HAP-1 (cell line): ENCODE measurements at regions not wholly inside any gene's neighbourhood (a gene's known extent, or its start where the extent isn't known, plus 50 kb on each side); places are given as distances from the start of the nearest gene placed in this dataset.
A peak's percentile ranks its signal among the peaks of the same experiment; 100 is the strongest.
"Not testable (repeated sequence)": the region's sequence is repeated elsewhere in the genome, so short reads cannot be mapped to it uniquely, and the experiment has no call there.

Experiments used
- DNase-seq, 2 experiments: peaks; one replicate each; pipeline ENCODE4 v3.0.0-alpha.2; 2016 to 2020; ENCODE audit warnings: low spot score in 2 of 2
- H3K27me3 ChIP-seq: fragments of 250-450 bp; sonication (Bioruptor Pico); 2 replicates; pipeline ENCODE4 v1.5.1; 2020; ENCODE audit warnings: low read depth, mild to moderate bottlenecking, moderate library complexity
- H3K36me3 ChIP-seq: fragments of 250-450 bp; sonication (Bioruptor Pico); replicated peaks from 2 replicates; pipeline ENCODE4 v1.5.1; 2020; ENCODE audit warnings: mild to moderate bottlenecking
- H3K4me1 ChIP-seq: fragments of 250-450 bp; sonication (Bioruptor Pico); 2 replicates; pipeline ENCODE4 v1.5.1; 2020; ENCODE audit warnings: mild to moderate bottlenecking
- H3K4me3 ChIP-seq: fragments of 250-450 bp; sonication (Bioruptor Pico); 2 replicates; pipeline ENCODE4 v1.5.1; 2020; ENCODE audit warnings: mild to moderate bottlenecking, moderate library complexity
- H3K9me3 ChIP-seq: fragments of 250-450 bp; sonication (Bioruptor Pico); 2 replicates; pipeline ENCODE4 v1.5.1; 2020; ENCODE audit warnings: mild to moderate bottlenecking, moderate library complexity
- in situ Hi-C: fragments of 300-500 bp; cut with MboI; formaldehyde crosslinking; loops from 3 replicates; pipeline ENCODE4 v1.14.3; 2020; ENCODE audit warnings: low sequenced_read_pairs, inconsistent platforms, mixed read lengths

DNA sequence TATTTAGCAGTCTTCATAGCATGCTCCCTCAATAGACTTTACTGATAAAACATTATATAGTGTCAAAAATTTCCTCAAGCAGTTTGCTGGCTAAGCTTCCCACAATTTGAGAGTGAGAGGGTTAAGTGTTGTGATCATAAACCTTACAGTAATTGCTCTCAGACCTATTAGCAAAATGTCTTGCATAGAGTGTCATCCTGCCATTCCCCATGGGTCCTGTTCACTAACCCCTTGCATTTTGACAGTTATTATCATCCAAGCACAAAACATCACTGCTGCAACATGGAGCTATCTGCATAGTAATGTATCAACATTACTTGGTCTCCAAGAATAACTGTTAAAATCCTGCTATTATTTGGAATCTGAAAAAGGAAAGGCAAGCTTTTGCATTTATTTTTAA, 196.1 kb upstream of the GK2 start:
- no peaks in the 10 kb centered on the region for H3K9me3 ChIP-seq
- no peak for DNase-seq
- no peak overlapping the region for H3K4me3 ChIP-seq
- no peaks in the 10 kb centered on the region for H3K27me3 ChIP-seq
- no peaks in the 10 kb centered on the region for H3K4me1 ChIP-seq
- in situ Hi-C loops = no loop called here
- H3K36me3 ChIP-seq = no peaks in the 10 kb centered on the region

DNA sequence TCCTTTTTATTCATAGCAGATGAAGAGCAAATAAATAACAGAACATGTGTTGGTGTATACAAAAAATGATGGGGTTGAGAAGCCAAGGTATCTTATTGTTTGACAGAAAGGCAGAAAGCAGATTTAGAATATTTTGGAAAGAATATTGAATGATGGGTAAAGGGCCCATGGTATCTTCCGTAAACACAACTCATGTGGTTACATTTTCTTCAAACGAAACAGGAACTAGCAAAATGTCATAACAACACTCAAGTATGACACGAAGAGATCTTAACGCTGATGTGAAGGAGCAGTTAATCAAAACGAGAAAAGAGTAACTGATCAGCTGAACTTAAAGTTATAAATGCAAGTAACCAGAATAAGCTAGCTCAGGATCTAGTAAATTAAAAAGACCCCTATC, 195.7 kb upstream of the GK2 start:
- DNase-seq = no peak
- Histone ChIP-seq H3K9me3 (no peaks in the 10 kb centered on the region), H3K27me3 (no peaks in the 10 kb centered on the region), H3K4me3 (no peak overlapping the region), H3K36me3 (no peaks in the 10 kb centered on the region), H3K4me1 (no peaks in the 10 kb centered on the region)
- in situ Hi-C loops = no loop called here

DNA sequence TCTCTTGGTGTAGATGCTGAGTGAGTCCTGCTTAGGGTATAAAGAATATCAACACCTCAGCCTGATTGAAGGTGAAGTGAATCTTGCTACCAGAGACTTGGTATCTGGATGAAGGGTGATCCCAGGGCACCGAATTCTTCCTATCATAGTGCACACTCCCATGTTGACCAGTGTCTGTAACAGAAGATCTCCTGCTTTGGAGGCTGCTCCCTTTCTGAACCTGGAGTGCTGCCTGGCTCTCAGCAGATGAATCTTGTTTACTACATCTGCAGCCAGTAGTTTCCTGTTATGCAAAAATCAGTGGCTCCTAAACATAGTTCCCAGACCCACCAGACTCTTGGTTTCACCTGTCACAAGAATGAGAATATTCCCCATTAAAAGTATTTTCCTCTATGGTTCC, 191.7 kb upstream of the GK2 start:
- in situ Hi-C loops = no loop called here
- Histone ChIP-seq H3K4me3 (no peak overlapping the region), H3K36me3 (no peaks in the 10 kb centered on the region; the same call in 1 of the 2 replicates), H3K9me3 (no peaks in the 10 kb centered on the region), H3K4me1 (no peaks in the 10 kb centered on the region), H3K27me3 (0 out of 2 replicates have a peak, but pooled peaks cover 2% of the 10 kb centered on the region)
- DNase-seq = no peak

DNA sequence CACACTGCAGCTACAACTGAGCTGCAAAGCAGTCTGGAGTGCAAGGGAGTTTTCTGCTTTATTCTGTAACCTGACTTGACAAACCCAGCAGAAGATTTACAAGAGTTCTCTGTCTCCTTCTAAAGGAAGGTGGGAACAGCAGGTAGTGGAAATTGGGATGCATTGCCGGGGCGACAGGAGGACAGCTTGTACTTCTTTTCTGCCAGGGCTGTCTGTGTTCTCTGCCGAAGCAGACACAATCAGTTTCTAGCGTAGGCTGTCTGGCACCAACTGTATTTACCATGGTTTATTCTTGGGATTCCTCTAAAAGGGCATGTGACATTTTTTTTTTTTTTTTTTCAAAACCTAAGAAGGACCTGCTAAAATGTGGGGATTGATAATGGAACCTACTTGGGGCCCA, 190.8 kb upstream of the GK2 start:
- Histone ChIP-seq H3K36me3 (no peaks in the 10 kb centered on the region; the same call in 1 of the 2 replicates), H3K27me3 (0 out of 2 replicates have a peak, but pooled peaks cover 2% of the 10 kb centered on the region), H3K4me1 (no peaks in the 10 kb centered on the region), H3K9me3 (no peaks in the 10 kb centered on the region), H3K4me3 (no peak overlapping the region)
- in situ Hi-C loops = no loop called here
- no peak for DNase-seq

DNA sequence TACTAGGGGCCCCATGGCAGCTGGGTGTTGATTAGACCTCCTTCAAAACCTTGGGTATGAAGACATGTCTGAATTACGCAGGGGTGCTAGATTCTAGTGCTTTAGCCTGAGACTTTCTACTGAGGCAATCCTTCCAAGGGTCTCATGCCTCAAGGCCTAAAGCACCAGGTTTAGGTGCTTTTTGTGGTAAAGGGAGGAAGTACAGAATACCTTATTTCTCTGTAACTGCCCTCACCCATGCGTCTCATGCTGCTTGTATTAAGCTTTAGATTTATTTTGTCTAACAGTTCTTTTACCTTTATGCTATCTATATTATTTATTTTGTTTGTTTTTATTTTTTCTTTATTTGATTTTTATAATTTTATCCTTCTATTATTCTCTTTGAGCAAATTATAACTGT, 190.2 kb upstream of the GK2 start:
- Histone ChIP-seq H3K4me1 (no peaks in the 10 kb centered on the region), H3K9me3 (no peaks in the 10 kb centered on the region), H3K27me3 (0 out of 2 replicates have a peak, but pooled peaks cover 2% of the 10 kb centered on the region), H3K4me3 (no peak overlapping the region), H3K36me3 (no peaks in the 10 kb centered on the region; the same call in 1 of the 2 replicates)
- in situ Hi-C loops = no loop called here
- no peak for DNase-seq

DNA sequence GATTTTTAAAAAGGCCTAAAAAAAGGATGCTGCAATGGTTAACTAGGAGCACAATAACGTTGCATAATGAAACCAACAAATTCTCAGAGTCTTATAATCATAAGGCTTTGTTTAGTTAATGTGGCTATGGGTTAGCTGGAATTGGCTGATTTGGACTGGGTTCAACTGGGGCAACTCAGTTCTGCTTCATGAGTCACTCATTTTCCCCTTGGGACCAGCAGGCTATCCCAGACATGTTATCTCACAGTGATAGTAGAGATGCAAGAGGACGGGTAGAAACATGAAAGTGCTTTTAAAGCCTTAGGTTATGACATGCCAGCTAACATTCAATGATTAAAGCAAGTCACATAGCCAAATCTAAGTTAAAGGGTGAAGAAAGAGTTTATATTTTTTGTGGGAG, 189.2 kb upstream of the GK2 start:
- Histone ChIP-seq H3K9me3 (no peaks in the 10 kb centered on the region), H3K36me3 (no peaks in the 10 kb centered on the region; the same call in 1 of the 2 replicates), H3K4me1 (no peaks in the 10 kb centered on the region), H3K27me3 (0 out of 2 replicates have a peak, but pooled peaks cover 2% of the 10 kb centered on the region), H3K4me3 (no peak overlapping the region)
- in situ Hi-C loops = no loop called here
- no peak for DNase-seq

DNA sequence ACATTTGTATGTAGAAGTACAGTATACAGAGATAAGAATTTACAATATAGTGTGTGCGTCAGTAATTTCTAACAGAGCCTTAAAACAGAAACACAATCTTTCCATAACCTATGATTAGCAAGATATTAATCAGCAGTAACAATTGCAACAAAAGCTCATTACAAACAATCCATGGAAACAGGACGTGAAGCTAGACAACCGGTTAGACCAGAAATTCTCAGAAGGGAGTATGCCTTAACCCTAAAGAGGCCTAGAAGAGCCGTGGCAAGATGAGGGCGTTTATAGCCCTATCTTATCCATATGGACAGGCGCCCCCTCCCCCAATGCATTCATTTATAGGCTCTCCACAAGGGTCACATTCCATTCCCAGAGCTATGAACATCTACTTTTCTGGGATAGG, 184.2 kb upstream of the GK2 start:
- H3K4me3 ChIP-seq, DNase-seq, H3K9me3 ChIP-seq, H3K4me1 ChIP-seq, in situ Hi-C loops, H3K36me3 ChIP-seq, H3K27me3 ChIP-seq: not testable (repeated sequence)

DNA sequence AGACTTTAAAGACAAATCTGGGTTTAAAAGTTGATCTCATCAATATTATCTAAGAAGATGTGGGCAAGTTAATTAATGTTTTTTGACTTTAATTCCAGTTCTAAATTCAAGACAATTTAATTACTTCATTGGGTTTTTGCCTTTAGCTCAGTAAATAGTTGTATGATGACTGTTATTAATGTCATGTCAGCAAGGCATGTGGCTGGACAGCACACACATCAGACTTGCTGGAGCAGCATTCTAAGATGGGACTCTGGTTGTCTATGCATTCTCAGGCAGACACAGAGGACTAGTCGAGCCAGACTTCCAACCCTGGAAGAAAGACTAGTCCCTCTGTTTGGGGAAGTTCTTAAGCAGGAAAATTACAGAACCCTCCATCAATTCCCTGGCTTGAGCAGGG, 180.7 kb upstream of the GK2 start:
- in situ Hi-C loops = no loop called here
- Histone ChIP-seq H3K9me3 (no peaks in the 10 kb centered on the region), H3K27me3 (no peaks in the 10 kb centered on the region), H3K4me1 (no peaks in the 10 kb centered on the region), H3K4me3 (no peak overlapping the region), H3K36me3 (no peaks in the 10 kb centered on the region)
- DNase-seq = no peak

DNA sequence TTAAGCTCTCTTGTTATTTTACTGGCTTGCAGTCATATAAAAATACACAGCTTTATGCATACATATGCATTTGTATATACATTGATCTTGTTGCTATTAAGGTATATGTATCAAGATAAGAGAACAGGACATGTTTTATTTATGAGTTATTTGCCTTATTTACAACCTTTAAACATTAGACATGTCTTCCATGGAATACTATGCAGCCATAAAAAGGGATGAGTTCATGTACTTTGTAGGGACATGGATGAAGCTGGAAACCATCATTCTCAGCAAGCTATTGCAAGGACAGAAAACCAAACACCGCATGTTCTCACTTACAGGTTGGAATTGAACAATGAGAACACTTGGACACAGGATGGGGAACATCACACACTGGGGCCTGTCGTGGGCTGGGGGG, 179.2 kb upstream of the GK2 start:
- H3K9me3 ChIP-seq, H3K4me1 ChIP-seq, in situ Hi-C loops, DNase-seq, H3K4me3 ChIP-seq, H3K27me3 ChIP-seq, H3K36me3 ChIP-seq: not testable (repeated sequence)

DNA sequence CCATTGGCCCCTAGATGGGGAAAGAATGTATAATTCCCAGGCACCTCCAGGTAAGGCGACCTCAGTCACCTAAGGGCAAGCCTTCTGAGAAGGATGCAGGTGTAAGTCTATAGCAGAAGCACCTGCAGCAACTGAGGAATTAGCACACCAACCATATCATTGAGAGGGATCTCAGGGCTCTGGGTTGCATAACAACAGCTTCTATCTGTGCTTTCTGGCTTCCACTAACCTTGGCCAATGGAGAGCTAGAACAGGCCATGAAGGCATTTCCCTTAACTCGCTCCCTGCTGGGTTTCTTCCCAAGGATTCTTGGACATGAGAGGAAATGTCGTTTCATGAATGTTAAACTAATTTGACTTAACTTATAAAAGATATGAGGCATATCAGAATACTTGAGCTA, 177.8 kb upstream of the GK2 start:
- DNase-seq = no peak
- in situ Hi-C loops = no loop called here
- H3K4me3 ChIP-seq = no peak overlapping the region
- H3K9me3 ChIP-seq = no peaks in the 10 kb centered on the region
- no peaks in the 10 kb centered on the region for H3K27me3 ChIP-seq
- no peaks in the 10 kb centered on the region for H3K4me1 ChIP-seq
- no peaks in the 10 kb centered on the region for H3K36me3 ChIP-seq

DNA sequence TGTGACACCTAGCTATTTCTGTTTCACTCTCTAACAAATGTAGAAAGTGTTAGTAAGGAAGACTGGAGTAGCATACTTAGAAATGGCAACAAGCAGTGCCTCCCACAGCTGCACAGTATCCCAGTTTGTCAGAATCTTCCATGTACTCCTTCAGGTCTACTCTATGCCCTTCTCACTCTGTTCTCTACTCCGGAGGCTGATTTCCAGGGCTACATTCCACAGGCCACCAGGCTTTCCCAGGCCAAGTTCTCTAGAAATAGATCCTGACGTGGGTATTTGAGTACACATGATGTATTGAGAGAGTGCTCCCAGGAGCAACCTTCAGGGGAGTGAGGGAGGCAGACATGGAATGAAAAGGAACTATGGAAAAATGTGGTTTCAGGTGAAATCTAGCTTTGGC, 177.3 kb upstream of the GK2 start:
- in situ Hi-C loops = no loop called here
- no peak for DNase-seq
- H3K4me3 ChIP-seq = no peak overlapping the region

DNA sequence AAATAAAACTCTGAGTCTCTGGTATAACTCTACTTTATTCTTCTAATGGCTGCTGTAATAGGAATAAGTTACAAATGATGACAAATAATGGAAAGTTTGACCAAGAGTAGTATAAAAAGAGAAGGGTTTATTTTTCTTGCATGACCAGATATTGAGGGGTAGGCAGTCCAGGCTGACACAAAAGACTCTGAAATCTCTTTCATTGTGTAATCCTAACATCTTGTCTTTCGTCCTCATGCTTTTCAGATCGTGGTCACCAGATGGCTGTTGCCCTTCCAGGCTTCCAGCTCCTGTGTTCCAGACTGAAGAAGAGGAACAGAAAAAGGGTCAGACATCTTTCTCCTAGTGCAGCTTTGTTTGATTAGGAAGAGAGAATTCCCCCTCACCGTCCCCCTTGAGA, 176.9 kb upstream of the GK2 start:
- Histone ChIP-seq H3K36me3 (no peaks in the 10 kb centered on the region), H3K9me3 (no peaks in the 10 kb centered on the region), H3K27me3 (no peaks in the 10 kb centered on the region), H3K4me1 (no peaks in the 10 kb centered on the region), H3K4me3 (no peak overlapping the region)
- in situ Hi-C loops = no loop called here
- no peak for DNase-seq

More for the DNA sequence above, 177.3 kb upstream of the GK2 start:
- H3K27me3 ChIP-seq = no peaks in the 10 kb centered on the region
- no peaks in the 10 kb centered on the region for H3K36me3 ChIP-seq
- no peaks in the 10 kb centered on the region for H3K4me1 ChIP-seq
- H3K9me3 ChIP-seq = no peaks in the 10 kb centered on the region

DNA sequence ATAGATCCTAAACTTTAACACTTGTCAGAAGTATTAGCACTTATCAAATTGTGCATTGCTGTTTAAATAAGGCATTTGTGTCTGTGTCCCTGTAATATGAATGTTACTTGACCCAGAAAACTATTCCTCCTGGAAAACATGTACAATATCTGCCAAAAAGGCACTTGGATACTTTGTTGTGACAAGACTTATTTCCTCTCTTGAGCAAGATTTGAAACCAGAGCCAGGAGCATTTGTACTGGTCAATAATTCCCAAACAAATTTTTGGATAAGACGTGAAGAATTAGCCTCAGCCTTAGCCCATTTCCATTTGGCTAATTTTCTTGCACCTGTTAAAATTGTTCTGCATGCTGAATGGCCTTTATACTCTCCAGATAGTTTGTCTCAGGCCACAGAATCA, 176.3 kb upstream of the GK2 start:
- Histone ChIP-seq H3K27me3 (no peaks in the 10 kb centered on the region), H3K9me3 (no peaks in the 10 kb centered on the region), H3K4me1 (no peaks in the 10 kb centered on the region), H3K36me3 (no peaks in the 10 kb centered on the region), H3K4me3 (no peak overlapping the region)
- in situ Hi-C loops = no loop called here
- no peak for DNase-seq

DNA sequence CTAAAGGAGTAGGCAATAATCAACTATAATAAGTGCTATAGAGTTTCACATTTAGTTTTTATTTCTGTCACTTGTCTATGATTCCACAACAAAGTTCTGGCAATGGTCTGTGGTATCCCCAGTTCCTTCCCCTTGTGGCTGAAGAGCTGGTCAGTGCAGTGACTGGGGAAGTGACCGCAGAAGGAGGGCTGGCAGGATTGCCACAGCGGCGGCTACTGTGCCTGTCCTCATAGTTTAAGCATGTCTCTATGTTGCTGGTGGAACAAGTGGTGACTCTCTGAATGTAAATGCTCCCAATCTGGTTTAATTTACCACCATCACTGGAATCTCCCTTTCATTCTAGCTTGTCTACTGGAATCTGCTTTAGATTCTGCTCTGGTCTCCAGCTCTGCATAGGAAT, 170.6 kb upstream of the GK2 start:
- Histone ChIP-seq H3K36me3 (no peaks in the 10 kb centered on the region), H3K4me1 (no peaks in the 10 kb centered on the region), H3K27me3 (peaks cover 4% of the 10 kb centered on the region; the same call in 1 of the 2 replicates), H3K9me3 (no peaks in the 10 kb centered on the region), H3K4me3 (no peak overlapping the region)
- in situ Hi-C loops = no loop called here
- DNase-seq = no peak

DNA sequence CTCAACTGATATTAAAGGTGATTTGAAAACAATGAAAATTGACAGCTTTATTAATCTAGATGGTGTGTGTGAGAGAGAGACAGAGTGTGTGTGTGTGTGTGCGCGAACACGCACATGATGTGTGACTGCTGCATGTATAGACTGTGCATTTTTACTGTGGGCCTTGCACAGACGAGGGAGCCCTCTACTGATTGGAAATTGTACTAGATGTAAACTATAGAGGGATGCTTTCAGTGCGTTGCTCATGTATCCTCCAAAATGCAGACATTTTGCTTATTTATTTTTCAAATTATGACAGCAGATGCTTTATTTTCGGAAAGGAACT, 168.4 kb upstream of the GK2 start:
- in situ Hi-C loops = no loop called here
- Histone ChIP-seq H3K27me3 (peaks cover 4% of the 10 kb centered on the region; the same call in 1 of the 2 replicates), H3K4me3 (no peak overlapping the region), H3K4me1 (no peaks in the 10 kb centered on the region), H3K36me3 (no peaks in the 10 kb centered on the region), H3K9me3 (no peaks in the 10 kb centered on the region)
- DNase-seq = peak; percentile 10 to 19
